ENCODE measurements at regions not wholly inside any gene's neighbourhood (a gene's known extent, or its start where the extent isn't known, plus 50 kb on each side); places are given as distances from the start of the nearest gene placed in this dataset.

DNA sequence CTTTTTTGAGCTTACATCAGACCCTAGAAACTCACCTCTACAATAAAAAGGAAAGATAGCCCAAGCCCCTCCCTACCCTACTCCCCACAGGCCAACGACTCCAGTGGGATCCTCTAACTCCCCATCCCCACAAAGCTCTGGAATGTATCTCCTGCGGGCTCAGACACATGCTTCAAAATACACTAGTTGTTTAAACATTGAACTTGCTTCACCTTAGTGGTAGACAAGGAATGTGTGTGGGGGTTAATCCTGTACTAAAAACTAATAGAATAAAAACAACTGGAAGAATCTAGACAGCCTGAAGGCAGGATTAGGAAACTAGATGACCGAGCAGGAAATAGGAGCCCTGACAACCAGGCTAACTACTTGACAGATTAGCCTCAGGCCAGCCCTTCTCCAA is 211.5 kb downstream of the SUCLG1 start:
- Histone ChIP-seq H3K27ac (ENCODE audit: control insufficient read depth, insufficient read depth, low read length) (peak overlapping the region; percentile 5), H3K4me2 (ENCODE audit: control insufficient read depth, extremely low read depth, insufficient read depth, low read depth, low read length) (peak overlapping the region; percentile 29), H3K4me1 (ENCODE audit: control insufficient read depth, extremely low read depth, insufficient read depth, low read length) (peaks cover 31% of the 10 kb centered on the region), H4K20me1 (ENCODE audit: control insufficient read depth, extremely low read depth, insufficient read depth, low read length) (no peaks in the 10 kb centered on the region), H3K9me3 (ENCODE audit: control insufficient read depth, low read depth, low read length) (no peaks in the 10 kb centered on the region), H3K9ac (ENCODE audit: control insufficient read depth, extremely low read depth, insufficient read depth, low read length) (no peak overlapping the region), H3K9me1 (ENCODE audit: control insufficient read depth, extremely low read depth, insufficient read depth, low read length) (no peaks in the 10 kb centered on the region), H3K27me3 (ENCODE audit: control insufficient read depth, extremely low read depth, insufficient read depth, low read length) (no peaks in the 10 kb centered on the region), H3K4me3 (ENCODE audit: control insufficient read depth in 2 of 3, extremely low read depth in 1 of 3, insufficient read depth in 2 of 3, low read depth in 1 of 3, low read length in 3 of 3) (no peak overlapping the region), H2AFZ (ENCODE audit: control insufficient read depth, low read length) (no peak overlapping the region), H3K36me3 (ENCODE audit: control insufficient read depth in 2 of 2, extremely low read depth in 1 of 2, insufficient read depth in 2 of 2, low read length in 2 of 2) (no peaks in the 10 kb centered on the region), H3K79me2 (ENCODE audit: control insufficient read depth, insufficient read depth, low read length) (no peaks in the 10 kb centered on the region)
- dilution Hi-C loops (cut with MboI; ENCODE audit: extremely low pct_ligation_motif_present, low sequenced_read_pairs), result no loop called here
- DNase-seq (ENCODE audit: low read depth, low spot score), result peak; percentile 52
- TF ChIP-seq CTCF (optimal IDR thresholded peaks at IDR 0.05 in 1 of 3, IDR thresholded peaks at IDR 0.05 in 1 of 3, conservative IDR thresholded peaks at IDR 0.05 in 1 of 3; ENCODE audit: extremely low read depth in 1 of 3, insufficient read depth in 2 of 3, low read length in 3 of 3), result no peak
- no peak for TF ChIP-seq EZH2 (IDR thresholded peaks at IDR 0.05; ENCODE audit: low read length)
- FAIRE-seq, result peak; percentile 77

GRCh38 chr2:84243788-84244733 is 215.0 kb downstream of the SUCLG1 start:
- Histone ChIP-seq H2AFZ (ENCODE audit: control insufficient read depth, low read length) (peak overlapping the region; percentile 39), H3K4me3 (ENCODE audit: control insufficient read depth in 2 of 3, extremely low read depth in 1 of 3, insufficient read depth in 2 of 3, low read depth in 1 of 3, low read length in 3 of 3) (peak overlapping the region; percentile 31 to 55 (median 44)), H3K9ac (ENCODE audit: control insufficient read depth, extremely low read depth, insufficient read depth, low read length) (no peak overlapping the region), H3K79me2 (ENCODE audit: control insufficient read depth, insufficient read depth, low read length) (no peaks in the 10 kb centered on the region), H3K4me2 (ENCODE audit: control insufficient read depth, extremely low read depth, insufficient read depth, low read depth, low read length) (peak overlapping the region; percentile 69), H3K27ac (ENCODE audit: control insufficient read depth, insufficient read depth, low read length) (peak overlapping the region; percentile 23), H3K27me3 (ENCODE audit: control insufficient read depth, extremely low read depth, insufficient read depth, low read length) (no peaks in the 10 kb centered on the region), H4K20me1 (ENCODE audit: control insufficient read depth, extremely low read depth, insufficient read depth, low read length) (no peaks in the 10 kb centered on the region), H3K4me1 (ENCODE audit: control insufficient read depth, extremely low read depth, insufficient read depth, low read length) (peaks cover 31% of the 10 kb centered on the region), H3K9me3 (ENCODE audit: control insufficient read depth, low read depth, low read length) (no peaks in the 10 kb centered on the region), H3K9me1 (ENCODE audit: control insufficient read depth, extremely low read depth, insufficient read depth, low read length) (no peaks in the 10 kb centered on the region), H3K36me3 (ENCODE audit: control insufficient read depth in 2 of 2, extremely low read depth in 1 of 2, insufficient read depth in 2 of 2, low read length in 2 of 2) (no peaks in the 10 kb centered on the region)
- DNase-seq (ENCODE audit: low read depth, low spot score) (no peak), FAIRE-seq (peak; percentile 84)
- dilution Hi-C loops (cut with MboI; ENCODE audit: extremely low pct_ligation_motif_present, low sequenced_read_pairs), result no loop called here
- TF ChIP-seq EZH2 (IDR thresholded peaks at IDR 0.05; ENCODE audit: low read length), result no peak
- no peak for TF ChIP-seq CTCF (optimal IDR thresholded peaks at IDR 0.05 in 1 of 3, IDR thresholded peaks at IDR 0.05 in 1 of 3, conservative IDR thresholded peaks at IDR 0.05 in 1 of 3; ENCODE audit: extremely low read depth in 1 of 3, insufficient read depth in 2 of 3, low read length in 3 of 3)
